Umbilical cord (tissue), 1 donor: ENCODE measurements at regions not wholly inside any gene's neighbourhood (a gene's known extent, or its start where the extent isn't known, plus 50 kb on each side); places are given as distances from the start of the nearest gene placed in this dataset.
A peak's percentile ranks its signal among the peaks of the same experiment; 100 is the strongest.

ENCODE experiments used
- DNase-seq: peaks from one replicate; pipeline ENCODE4 v3.0.0-alpha.2; 2015; ENCODE audit warnings: low spot score

DNA sequence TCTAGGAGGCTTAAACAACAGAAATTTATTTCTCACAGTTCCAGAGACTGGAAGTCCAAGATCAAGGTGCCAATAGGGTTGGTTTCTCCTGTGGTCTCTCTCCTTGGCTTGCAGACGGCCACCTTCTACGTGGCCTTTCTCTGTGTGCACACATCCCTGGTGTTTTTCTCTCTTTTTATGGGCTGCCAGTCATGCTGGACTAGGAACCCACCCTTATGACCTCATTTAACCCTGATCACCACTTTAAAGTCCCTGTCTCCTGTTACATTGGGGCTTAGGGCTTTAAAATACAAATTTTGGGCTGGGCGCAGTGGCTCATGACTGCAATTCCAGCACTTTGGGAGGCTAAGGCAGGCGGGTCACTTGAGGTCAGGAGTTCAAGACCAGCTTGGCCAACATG is 157.1 kb downstream of the TLE1 start:
- no peak for DNase-seq

DNA sequence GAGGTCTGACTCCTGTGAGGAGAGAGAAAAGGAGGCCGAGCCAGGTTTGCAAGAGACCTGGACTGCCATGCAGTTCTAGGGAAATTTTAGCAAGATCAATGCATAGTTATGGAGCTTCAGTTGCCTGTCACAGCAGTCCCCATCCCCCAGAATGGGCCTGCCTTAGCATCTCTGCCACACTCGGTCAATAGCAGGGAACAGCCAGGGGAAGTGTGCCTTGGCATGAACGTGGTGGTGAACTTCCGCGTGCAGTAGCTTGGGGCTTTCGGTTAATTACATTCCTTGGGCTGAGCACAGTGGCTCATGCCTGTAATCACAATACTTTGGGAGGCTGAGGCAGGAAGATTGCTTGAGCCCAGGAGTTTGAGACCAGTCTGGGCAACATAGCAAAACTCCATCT is 157.8 kb downstream of the TLE1 start:
- DNase-seq: no peak

DNA sequence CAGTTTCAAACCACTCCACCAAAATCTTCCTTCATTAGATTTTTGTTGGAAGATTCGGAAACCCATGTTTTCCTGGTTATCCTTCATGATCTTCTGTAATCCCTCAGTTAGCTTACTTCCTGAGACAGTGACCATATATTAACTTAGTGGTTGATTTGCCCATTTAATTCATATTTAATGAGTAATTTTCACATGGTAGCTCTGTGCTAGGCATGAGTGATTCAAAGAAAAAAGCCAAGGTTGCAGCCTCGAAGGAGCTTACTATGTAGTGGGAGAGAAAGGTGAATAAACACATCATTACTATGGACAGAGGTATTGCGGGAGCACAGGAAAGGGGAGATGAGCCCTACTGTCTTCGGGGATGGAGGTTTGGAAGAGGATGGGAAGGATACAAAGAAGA is 158.5 kb downstream of the TLE1 start:
- no peak for DNase-seq

DNA sequence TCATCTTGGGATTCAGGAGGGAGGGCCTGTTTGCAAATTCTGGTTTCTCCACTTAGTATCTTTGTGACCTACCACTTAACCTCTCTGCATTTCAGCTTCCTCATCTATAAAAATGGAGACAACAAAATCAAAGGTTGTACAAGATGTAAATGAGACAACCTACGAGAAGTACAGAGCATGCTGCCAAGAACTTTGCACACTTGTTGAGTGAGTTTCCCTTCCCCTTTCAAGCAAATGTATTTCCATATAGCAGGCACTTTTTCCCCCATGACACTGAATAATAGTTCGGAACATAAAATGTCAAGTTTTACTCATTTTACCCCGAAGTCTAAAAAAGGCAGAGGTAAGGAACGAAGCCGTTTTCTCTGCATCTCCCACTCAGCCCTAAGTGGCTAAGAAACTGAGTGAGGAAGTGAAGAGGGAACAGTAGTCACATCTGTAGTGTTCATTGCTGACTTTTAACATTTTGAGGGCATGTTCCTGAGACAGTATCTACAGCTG is 159.0 kb downstream of the TLE1 start:
- no peak for DNase-seq

DNA sequence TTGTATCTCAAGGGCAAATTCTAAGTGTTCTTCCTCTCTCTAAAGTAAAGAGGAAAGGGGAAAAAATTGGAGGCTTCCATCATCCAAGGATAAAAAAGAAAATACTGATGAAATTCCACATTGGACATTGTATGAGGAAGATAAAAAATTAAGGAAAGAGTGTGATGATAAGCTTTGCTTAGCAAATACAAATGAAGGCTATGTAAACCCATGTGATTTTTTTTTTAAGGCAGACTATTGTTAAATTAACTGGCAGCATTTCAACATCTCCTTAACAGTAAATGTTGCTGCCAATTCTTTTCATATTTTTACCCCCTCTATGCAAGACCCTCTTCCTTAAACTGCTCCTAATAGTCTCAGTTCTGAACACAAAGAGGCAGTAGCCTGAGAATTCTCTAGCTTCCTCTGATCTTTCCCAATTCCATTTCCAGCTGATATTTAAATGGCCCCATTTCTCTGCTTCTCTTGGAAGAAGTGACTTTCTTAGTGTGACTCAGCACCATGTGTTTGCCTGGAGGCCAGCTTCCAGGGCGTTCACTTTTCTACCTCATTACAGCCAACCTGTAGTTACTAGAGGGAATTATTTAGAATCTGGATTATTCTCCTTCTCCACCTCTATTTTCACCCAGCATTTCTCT is 159.7 kb downstream of the TLE1 start:
- peak; percentile 36 for DNase-seq

DNA sequence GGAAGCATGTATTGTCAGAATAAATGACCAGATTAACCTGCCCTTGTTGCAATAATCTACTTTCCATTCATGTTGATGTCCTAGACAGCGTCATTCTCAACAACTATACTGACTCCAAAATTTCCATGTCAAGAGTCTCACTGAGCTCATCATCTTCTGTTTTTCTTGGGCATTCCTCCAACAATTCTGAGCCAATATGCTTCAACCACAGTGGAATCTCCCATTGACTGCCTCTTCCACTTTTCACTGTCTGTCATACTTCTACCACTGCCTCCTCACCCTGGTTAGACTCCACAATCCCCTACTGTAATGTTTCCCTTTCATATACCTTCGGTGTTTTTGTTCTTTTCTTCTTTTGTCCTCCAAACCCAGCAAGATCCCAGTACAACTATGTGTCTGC is 162.8 kb downstream of the TLE1 start:
- DNase-seq: no peak

DNA sequence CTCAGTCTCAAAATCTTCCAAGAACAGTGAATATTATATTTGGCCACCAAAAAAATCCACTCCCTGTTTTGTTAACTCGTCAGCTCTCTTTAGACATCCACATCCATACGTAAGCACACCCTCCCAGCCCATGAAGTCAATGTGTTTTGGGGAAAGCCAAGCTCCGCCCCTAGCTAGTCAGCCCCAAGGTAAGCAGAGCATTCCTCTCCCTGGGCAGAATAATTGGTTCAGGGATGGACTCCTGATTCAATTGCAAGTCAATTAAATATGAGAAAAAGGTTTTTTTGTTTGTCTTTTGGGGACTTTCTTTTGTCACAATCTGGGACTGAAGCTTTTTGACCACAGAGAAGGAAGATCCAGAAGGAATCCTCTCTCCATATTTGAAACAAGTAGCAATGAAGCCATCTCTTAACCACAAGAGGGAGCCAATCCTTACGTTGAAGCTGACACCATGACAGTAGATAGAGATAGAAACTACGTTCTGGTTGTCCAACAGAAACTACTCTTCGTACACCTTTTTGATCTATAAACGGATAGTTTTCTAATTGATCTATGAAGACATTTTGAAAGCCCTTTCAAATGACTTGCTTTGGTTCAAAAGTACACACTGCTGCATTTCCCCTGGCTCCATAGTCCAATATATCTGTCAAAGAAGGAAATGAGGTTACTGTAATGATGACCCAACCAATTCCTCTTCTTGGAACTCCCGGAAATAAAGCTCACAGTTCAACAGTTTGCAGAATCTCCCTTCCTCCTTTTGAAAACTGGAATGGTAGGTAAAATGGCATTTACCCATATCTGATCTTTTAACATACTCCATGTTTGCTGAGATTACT is 166.4 kb downstream of the TLE1 start:
- DNase-seq: peak; percentile 39

DNA sequence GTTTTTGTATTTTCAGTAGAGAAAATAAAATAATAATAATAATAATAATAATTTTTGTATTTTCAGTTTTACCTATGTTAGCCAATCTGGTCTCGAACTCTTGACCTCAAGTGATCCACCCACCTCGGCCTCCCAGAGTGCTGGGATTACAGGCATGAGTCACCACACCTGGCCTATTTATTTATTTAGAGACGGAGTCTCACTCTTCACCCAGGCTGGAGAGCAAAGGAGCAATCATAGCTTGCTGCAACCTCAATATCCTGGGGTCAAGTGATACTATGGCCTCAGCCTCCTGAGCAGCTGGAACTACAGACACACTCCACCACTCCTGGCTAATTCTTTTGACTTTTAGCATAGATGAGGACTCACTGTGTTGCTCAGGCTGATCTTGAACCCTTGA is 167.5 kb downstream of the TLE1 start:
- DNase-seq: no peak

DNA sequence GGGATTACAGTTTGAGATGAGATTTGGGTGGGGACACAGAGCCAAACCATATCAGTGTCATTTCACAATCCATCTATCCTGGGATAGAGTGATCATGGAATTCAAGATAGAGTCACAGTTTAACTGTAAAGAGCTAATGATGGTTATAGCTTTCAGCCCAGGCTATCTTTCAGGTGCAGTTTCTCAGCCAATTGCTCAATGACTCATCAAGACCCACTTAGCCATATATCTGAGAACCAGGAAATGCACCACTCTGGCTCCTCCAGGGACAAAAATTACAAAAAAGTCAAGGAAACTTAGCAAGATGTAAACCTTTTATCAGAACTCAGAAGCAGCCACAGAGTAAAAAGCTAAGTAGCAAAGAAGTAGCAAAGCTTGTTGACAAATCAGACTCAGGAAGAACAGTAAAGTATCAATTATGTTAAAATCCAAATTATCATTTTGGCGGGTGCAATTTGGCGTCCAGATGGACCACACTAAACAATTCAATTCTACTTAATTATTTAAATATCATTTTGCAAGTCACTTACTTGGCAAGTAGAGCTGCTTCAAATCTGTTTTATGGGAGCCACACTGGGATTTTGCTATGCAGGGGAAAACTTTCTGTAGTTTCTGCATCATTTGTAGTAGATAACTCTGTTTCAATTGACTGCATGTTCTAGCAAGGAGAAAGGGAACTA is 169.4 kb downstream of the TLE1 start:
- no peak for DNase-seq

DNA sequence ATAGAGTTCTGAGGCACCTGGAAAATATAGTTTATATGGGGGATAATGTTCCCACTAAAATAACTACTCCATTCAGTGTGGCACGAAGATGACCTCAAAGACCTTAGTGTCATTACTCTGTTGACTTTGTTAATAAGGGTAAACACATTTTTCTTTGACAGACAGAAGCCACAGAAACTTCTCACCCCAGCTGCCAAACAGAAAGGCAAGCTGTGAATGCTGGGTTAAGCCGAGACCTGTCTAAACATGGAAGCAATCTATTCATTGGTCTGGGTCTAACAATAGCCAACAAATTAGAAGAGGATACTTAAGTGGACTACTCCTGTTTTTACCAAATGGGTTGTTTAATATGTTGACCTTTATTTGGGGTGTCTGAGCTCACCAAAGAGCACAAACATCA is 171.4 kb downstream of the TLE1 start:
- no peak for DNase-seq

DNA sequence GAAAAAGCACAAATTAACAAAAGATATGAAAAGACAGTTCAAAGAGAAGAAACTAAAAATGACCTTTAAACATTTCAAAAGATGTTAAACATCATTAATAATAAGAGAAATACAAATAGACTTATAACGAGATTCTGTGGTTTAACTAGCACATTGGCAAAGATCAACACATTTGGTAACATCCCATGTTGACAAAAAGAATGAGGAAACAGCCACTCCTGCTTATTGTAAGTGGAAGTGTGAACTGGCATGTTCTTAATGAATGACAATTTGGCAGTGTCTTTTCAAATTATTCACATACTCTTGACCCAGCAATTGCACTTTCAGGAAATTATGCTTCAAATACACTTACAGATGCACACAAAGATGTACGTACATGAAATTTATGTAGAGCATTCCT is 176.3 kb downstream of the TLE1 start:
- DNase-seq: no peak

DNA sequence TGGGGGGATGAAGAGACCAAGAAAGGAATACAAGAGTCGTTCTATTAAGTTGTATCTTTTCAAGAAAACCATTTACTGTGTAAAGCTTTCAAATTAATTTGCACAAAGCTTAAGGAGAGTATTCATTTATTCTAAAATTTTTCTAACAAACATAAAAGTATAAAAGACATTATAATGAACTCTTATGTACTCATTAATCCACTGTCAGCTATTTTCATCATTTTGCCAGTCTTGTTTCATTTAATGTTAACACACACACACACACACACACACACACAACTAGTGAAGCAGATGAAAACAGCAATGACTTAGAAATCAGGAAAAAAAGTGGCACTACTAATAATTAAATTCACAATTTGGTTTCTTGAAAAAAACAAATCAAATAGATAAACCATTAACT is 176.7 kb downstream of the TLE1 start:
- DNase-seq: no peak

DNA sequence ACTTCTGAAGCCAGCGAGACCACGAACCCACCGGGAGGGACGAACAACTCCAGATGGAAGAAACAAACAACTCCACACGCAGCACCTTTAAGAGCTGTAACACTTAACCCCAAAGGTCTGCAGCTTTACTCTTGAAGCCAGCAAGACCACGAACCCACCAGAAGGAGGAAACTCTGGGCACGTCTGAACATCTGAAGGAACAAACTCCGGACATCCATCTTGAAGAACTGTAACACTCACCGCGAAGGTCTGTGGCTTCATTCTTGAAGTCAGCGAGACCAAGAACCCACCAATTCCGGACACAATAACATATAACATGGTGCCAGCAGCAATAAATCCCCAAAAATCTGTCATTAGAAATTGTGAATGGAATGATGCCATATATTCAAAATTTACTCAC is 180.9 kb downstream of the TLE1 start:
- no peak for DNase-seq

DNA sequence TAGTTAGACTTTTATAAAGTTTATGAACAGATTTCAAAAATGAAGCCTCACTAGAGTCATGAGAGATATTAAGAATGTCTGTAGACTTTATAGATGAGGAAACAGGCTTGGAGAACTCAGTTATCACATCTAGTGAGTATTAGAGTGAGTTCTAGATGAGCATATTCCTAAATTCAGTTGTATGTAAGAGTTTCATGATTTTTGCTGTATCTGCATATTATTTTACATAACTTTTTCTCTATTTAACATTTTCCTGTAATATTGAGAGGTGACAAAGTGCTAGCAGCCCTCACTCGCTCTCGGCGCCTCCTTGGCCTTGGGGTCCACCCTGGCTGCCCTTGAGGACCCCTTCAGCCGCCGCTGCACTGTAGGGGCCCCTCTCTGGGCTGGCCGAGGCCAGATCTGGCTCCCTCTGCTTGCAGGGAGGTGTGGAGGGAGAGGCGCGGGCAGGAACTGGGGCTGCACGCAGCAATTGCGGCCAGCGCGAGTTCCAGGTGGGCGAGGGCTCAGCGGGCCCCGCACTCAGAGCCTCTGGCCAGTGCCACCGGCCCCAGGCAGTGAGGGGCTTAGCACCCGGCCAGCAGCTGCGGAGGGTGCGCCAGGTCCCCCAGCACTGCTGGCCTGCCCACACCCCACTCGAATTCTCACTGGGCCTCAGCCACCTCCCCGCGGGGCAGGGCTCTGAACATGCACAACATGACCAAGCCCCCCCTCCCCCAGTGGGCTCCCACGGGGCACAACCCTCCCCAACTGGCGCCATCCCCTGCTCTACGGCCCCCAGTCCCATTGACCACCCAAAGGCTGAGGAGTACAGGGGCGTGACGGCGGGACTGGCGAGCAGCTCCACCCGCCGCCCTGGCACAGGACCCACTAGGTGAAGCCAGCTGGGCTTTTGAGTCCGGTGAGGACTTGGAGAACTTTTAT is 182.1 kb downstream of the TLE1 start:
- no peak for DNase-seq

DNA sequence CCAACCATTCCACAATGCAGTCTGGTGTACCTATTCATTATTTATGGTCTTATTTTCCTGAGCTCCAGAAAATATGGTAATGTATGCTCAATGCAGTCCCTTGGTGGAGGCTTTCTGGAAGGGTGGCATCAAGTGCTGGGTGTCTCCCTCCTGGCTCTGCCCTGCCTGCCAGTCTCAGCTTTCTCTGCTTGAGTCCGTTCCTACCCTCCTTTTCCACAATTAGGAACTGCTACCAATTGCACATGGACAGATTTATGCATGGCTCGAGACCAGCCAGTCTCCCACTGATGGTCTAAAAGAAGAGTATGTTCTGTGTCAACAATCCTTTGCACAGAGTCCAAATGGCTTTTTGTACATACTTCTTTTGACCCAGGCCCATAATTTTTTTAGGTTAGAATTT is 189.8 kb downstream of the TLE1 start:
- no peak for DNase-seq

DNA sequence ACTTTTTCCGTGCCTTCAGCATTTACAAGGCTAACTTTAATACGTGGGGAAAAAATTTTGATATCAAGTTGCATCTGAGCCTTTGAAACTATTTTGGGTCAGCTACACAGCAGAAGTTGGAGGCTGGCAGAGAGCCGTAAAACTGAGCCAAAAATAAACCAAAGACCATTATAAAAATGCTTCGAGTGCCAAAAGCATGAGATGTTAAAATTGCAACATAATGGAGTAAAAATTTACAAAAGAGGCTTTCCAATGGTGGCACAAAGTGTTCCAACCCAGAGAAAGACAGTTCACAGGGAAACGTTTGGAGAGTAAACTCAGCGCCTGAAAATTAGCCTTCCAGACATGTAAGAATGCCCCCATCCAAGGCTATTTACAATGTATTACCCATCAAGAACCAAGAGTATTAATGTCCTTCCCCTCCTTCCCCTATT is 190.3 kb downstream of the TLE1 start:
- DNase-seq: peak; percentile 85

DNA sequence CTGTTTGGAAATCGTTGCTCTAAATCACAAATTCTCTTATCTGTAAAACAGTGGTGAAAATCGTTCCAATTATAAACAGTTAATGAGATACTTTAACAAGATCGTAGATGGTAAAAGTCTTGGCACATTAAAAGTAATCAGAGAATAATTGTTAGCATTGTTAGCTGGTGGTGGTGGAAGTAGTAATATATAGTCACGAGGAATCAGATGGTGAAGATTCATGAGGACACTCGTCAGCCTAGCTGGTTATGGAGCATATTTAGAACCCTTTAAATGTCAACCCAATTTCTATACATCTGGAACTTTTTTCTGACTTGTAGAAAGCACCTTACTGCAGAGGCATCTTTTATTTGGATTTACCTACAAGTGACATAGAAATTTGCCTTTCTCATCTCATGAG is 190.8 kb downstream of the TLE1 start:
- no peak for DNase-seq

DNA sequence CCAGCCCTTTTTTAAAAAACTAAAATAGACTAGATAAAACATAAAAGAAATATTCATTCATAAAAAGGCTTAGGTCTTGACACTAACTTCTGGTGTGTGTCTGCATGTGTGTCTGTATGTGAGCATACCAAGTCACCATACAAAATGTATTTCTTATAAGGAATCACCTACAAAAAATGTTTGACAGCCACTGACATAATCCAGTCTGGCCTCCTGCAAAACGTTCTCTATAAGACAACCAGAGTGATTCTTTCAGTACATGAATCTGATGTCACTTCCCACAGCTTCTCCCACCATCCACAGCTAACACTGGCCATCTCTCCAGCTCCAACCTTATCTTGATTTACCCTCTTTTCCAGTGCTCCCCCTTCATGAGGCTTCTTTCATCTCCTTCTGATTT is 192.3 kb downstream of the TLE1 start:
- peak; percentile 69 for DNase-seq

DNA sequence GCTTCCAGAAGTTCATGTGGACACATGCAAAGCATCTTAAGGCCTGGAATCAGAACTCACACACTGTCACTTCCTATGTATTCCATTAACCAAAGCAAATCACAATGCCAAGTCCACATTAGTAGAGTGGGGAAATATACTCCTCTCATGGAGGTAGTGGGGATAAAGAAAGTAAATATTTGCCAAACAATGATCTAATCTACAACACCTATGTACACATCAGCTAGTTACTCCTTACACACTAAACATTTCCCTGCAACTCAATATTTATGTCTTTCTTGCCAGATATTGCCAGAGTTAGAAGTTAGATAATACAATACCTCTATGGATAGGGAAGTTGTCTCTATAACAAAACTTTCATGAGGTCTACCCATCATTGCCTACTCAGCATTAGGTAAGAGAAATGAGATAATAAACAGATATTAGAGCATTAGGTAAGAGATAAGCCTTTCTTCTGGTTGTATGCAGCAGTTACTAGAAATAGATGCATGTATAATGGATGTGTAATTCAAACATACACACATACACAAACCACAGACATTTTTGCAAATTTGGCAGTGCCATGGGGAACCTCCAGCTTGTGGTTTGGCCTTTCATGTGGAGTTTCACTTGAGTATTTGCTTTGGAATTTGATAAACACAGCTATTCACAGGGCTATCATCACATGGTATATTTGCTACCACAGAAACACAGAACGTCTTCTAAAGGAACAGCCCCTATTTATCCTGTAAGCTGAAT is 196.5 kb downstream of the TLE1 start:
- DNase-seq: peak; percentile 61

DNA sequence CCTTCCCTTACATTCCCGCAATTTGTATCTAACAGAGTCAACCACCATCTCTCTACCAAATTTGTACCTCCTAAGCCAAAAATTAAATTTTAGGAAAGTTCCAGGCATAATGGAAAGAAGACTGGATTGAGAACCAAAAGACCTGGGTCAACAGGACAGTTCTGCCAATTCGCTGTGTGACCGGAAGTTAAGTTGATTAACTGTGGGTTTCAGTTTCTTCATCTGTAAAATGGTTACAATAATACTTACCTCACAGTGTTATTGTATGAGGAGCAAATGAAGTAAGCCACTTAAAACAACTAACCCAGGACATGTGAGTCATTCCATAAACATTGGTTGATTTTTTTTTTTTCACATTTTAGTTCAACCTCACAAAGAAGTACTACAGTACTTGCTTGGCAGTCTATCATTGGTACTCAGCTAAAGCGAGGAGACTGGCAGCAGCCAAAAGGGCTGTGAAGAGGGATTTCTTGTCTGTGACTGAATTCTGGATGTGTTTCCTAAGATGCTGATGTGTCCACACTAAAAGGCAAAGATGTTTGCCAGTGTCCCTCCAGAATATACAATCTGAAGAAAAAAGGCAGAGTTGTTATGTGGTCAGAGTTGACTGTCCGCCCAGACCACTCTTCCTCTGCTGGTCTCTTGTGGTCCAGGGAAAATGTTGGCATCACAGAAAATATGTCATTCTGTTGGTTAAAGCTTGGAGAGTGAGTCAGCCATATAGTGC is 198.6 kb downstream of the TLE1 start:
- DNase-seq: no peak
